22Rv1 (cell line): ENCODE measurements at regions not wholly inside any gene's neighbourhood (a gene's known extent, or its start where the extent isn't known, plus 50 kb on each side); places are given as distances from the start of the nearest gene placed in this dataset.

Source experiments
- H3K27ac ChIP-seq: fragments of 450-650 bp; 2 replicates; pipeline ENCODE4 v1.5.1; 2017
- ZFX ChIP-seq: fragments of 450-650 bp; IDR thresholded peaks from 2 replicates; pipeline ENCODE4 v1.6.1; 2017; ENCODE audit warnings: antibody characterized with exemption, borderline replicate concordance
- TF ChIP-seq, protein P1 (sequence below): fragments of 450-650 bp; IDR thresholded peaks from 2 replicates; pipeline ENCODE4 v1.5.1; 2017; ENCODE audit warnings: mild to moderate bottlenecking

DNA sequence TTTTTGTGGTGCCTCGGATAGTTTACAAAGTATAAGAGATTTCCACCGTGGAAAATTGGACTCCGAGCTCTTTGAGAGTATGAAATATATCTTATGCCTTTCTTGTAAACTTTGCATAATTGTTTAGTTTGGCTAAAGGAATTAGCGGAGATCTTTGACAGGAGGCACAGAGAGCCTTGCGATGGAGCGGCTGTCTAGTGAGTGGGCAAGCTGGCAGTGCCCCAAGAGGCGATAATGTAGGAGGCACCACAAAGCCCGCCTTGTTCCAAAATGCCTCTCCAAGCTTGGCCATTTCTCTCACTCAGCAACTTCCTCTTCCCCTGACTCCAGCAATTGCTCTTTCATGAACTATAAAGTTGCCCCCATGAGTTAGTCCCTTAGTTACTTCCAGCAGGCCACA, 270.1 kb upstream of the PRICKLE1 start:
- TF ChIP-seq, protein P1, sequence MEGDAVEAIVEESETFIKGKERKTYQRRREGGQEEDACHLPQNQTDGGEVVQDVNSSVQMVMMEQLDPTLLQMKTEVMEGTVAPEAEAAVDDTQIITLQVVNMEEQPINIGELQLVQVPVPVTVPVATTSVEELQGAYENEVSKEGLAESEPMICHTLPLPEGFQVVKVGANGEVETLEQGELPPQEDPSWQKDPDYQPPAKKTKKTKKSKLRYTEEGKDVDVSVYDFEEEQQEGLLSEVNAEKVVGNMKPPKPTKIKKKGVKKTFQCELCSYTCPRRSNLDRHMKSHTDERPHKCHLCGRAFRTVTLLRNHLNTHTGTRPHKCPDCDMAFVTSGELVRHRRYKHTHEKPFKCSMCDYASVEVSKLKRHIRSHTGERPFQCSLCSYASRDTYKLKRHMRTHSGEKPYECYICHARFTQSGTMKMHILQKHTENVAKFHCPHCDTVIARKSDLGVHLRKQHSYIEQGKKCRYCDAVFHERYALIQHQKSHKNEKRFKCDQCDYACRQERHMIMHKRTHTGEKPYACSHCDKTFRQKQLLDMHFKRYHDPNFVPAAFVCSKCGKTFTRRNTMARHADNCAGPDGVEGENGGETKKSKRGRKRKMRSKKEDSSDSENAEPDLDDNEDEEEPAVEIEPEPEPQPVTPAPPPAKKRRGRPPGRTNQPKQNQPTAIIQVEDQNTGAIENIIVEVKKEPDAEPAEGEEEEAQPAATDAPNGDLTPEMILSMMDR: no peak
- no peak for TF ChIP-seq ZFX

DNA sequence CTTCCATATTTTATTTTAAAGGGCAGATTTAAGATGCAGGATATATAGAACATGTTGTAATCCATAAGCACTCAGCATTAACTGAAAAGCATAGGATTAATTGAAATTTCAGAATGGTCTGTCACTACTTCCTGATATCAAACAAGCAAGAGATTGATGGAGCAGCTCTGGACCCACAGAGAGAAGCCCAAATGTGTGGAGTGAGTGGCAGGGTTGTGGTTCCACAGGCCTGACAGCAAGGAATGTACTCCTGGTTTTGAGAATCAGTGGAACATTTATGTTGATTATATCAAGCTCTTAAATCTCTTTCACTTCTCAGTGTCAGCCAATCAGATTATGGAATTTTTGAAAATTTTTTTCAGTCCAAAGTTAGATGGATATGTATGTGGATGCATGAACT, 267.6 kb upstream of the PRICKLE1 start:
- H3K27ac ChIP-seq: no peak overlapping the region
- TF ChIP-seq, protein P1: no peak
- no peak for TF ChIP-seq ZFX

More for the DNA sequence above, 270.1 kb upstream of the PRICKLE1 start:
- no peak overlapping the region for H3K27ac ChIP-seq

DNA sequence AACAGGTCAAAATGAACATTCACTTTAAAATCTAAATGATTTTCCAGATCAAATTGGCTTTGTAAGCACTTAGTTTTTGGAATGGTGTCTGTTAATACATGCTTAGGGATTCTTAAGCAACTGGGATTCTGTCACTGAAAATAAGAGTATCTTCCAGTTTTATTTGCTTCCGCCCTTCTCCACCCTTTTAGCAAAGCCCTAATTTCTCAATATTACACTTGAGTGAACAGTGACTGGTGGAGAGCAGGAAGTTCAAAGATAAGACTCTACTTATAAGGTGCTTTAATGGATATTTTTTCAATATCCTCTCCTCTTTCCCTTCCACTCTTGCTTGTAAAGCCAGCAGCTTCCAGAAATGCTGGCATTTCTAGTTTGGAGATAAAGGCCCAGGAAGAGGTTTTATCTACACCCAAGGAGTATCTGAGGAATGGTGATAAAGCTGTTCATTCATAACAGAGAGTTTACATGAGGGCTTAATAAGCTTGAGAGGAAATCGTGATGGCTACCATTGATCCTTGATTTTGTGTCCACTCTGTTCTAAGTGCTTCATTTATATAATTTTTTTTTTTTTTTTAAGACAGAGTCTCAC, 265.9 kb upstream of the PRICKLE1 start:
- TF ChIP-seq, protein P1: 0 out of 2 replicates have a peak, but pooled peaks have one; percentile 1
- no peak for TF ChIP-seq ZFX
- H3K27ac ChIP-seq: no peak overlapping the region

DNA sequence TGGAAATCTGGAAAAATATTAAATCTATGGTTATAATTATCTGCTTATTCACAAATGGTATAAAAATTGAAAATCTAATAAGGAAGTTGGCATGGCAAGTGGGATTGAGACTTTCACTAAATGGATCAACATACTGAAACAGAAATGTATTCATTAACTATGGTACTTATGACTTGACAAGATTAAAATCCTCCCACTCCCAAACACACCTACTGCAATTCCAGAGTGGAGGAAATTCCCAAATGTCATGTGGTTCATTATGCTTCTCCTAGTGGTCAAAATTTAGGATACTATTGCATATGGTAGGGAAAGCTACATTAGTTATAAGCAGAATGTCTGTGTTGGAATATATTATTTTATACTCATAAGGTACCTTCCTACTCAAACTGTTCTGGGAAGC, 265.3 kb upstream of the PRICKLE1 start:
- no peak for TF ChIP-seq ZFX
- TF ChIP-seq, protein P1: no peak
- H3K27ac ChIP-seq: no peak overlapping the region

DNA sequence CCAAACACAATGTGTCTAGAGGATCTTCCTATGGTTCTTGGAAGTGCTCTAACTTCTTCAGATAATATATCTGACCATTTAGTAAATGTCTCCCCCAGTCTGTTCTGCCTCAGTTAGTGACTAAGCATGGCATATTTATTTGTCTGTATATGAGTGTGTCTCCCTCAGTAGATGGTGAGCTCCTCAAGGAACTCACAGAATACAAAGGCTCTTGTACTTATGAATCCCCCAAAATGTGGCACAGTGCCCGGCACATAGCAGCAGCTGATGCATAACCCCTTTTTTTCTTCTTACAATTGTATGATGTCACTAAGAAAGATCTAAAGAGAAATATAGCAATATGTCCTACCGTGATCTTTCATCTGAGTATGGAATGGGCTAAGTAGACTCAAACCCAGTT, 264.7 kb upstream of the PRICKLE1 start:
- H3K27ac ChIP-seq: no peak overlapping the region
- TF ChIP-seq ZFX: no peak

DNA sequence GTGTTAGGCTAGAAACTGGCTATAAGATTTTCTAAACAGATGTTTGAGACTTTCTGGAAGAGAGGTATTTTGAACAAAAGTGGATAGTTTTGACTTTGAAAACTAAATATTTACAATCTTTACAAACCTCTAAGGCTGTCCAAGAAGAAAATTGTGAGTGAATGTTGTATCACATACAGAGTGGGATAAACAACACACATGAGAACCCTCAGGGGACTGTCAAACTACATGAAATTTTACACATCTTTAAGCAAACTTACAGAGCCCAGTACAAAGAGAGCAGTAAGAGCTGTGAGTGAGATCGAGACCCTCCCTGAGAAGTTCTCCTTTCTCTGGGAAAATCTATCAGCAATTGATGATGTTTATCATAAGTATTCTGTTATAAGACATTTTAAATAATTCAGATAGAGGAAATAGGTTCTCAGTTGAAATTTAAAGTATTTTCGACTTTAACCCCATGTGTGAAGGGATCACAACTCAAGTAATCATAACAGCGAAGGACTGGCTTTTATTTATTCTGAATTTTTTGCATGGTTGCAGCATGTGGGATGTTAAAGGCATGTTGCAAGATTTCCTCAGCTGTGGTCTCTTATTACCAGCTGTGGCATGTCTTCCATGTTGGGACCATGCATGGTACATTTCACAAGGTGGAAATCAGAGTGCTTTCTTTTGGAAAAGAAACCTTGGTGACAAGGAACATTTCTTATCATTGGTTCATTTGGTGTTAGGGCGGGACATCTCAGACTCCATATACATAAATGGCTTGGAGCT, 264.0 kb upstream of the PRICKLE1 start:
- no peak overlapping the region for H3K27ac ChIP-seq
- TF ChIP-seq ZFX: no peak
- TF ChIP-seq, protein P1: no peak

DNA sequence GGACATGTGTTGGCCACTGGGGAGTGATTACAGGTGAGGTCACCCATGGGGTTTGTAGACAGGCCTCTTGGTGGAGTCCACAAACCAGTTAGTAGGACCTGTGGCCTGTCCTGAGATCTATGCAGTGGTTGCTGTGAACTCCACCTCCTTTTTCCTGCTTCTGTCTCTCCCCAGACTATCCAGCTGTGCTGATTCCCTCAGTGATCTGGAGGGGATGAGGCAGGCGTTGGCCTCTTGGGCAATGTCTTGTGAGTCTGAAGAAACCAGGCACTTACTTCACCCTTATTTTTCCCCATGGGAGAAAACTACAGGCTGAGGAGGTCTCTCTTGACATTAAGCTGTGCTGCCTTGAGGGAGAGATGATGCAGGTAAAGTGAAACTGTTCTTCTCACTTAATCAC, 257.2 kb upstream of the PRICKLE1 start:
- H3K27ac ChIP-seq: no peak overlapping the region
- TF ChIP-seq, protein P1: no peak
- TF ChIP-seq ZFX: no peak
